ENCODE measurements at regions not wholly inside any gene's neighbourhood (a gene's known extent, or its start where the extent isn't known, plus 50 kb on each side); places are given as distances from the start of the nearest gene placed in this dataset.

DNA sequence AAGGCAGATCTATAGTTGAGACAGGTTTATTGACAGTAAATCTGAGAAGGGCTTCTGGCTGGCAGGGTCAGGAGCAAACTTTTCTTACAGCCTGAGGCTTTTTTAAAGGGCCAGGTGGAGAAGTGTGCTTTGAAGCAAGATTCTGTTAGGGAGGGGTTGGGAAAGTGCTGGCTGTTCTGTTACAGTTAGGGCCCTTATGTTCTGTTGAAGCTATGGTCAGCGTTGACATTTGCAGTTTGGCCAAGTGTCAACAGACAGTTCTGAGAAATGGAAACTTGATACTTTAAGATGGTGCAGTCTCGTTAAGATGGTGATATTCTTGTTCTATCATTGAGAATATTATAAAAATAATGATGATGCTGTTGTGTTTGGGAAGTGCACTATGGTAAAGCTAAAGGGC is 154.2 kb downstream of the RDH14 start:
- H3K4me1 ChIP-seq, result no peaks in the 10 kb centered on the region
- H3K27ac ChIP-seq, result no peak overlapping the region
- TF ChIP-seq, protein P1, sequence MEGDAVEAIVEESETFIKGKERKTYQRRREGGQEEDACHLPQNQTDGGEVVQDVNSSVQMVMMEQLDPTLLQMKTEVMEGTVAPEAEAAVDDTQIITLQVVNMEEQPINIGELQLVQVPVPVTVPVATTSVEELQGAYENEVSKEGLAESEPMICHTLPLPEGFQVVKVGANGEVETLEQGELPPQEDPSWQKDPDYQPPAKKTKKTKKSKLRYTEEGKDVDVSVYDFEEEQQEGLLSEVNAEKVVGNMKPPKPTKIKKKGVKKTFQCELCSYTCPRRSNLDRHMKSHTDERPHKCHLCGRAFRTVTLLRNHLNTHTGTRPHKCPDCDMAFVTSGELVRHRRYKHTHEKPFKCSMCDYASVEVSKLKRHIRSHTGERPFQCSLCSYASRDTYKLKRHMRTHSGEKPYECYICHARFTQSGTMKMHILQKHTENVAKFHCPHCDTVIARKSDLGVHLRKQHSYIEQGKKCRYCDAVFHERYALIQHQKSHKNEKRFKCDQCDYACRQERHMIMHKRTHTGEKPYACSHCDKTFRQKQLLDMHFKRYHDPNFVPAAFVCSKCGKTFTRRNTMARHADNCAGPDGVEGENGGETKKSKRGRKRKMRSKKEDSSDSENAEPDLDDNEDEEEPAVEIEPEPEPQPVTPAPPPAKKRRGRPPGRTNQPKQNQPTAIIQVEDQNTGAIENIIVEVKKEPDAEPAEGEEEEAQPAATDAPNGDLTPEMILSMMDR (IDR thresholded peaks at IDR 0.05), result no peak
- H3K27me3 ChIP-seq, result no peaks in the 10 kb centered on the region
- no peaks in the 10 kb centered on the region for H3K9me3 ChIP-seq
- intact Hi-C loops (cut with DNase I), result no loop called here
- no peaks in the 10 kb centered on the region for H3K36me3 ChIP-seq
- no peak overlapping the region for H3K4me3 ChIP-seq
- no peak for DNase-seq (ENCODE audit: low spot score in 2 of 2)

DNA sequence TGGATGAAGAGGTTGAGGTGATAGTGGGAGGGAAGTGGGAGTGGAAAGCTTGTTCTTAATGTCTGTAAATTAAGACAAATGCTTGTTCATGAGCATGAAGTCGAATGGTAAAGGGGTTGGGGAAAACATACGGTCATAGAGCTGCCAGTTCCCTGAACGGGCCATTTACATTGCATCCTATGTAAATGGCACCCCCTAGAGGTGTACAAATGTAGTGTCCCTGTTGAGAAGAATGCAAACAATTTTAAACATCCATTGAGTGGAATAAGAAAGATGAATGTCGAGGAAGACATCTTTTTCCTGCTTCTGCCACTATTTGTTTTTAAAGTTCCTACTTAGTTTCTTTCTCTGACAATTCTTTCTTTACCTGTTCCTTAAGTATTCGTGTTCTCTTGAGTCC is 155.7 kb downstream of the RDH14 start:
- intact Hi-C loops (cut with DNase I), result no loop called here
- TF ChIP-seq, protein P1 (IDR thresholded peaks at IDR 0.05), result no peak
- no peaks in the 10 kb centered on the region for H3K9me3 ChIP-seq
- H3K27me3 ChIP-seq, result no peaks in the 10 kb centered on the region
- H3K4me1 ChIP-seq, result no peaks in the 10 kb centered on the region
- DNase-seq (ENCODE audit: low spot score in 2 of 2), result no peak
- H3K27ac ChIP-seq, result no peak overlapping the region
- no peaks in the 10 kb centered on the region for H3K36me3 ChIP-seq
- H3K4me3 ChIP-seq, result no peak overlapping the region

DNA sequence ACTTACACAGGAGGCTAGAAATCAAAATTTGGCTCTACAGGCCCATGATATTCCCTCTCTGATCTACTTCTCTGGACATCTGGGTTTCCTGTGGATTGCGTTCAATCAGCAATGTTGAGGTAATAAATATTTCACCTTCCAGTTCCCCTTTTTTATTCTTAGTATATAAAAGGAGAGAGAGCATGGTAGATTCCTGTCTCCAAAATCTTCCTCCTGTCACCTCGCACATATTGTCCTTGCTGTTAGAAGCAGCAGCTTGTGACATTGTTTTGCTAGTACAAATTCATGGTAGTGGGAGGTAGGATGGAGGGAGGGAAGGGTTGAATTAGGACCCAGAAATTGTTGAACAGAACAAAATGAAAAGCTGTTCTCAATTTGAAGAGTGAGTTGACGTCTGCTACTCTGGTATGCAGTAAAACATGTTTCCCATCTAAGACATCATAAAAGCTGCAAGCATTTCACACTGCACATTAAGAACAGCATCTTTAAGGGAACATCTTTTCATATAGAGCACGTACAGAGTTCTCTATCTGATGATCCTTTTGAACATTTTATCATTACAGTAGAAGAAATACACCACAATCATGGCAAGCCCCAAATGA is 156.4 kb downstream of the RDH14 start:
- Histone ChIP-seq H3K9me3 (no peaks in the 10 kb centered on the region), H3K27me3 (no peaks in the 10 kb centered on the region), H3K4me3 (no peak overlapping the region), H3K36me3 (no peaks in the 10 kb centered on the region), H3K27ac (no peak overlapping the region), H3K4me1 (no peaks in the 10 kb centered on the region)
- intact Hi-C loops (cut with DNase I), result no loop called here
- TF ChIP-seq, protein P1 (IDR thresholded peaks at IDR 0.05), result no peak
- no peak for DNase-seq (ENCODE audit: low spot score in 2 of 2)

DNA sequence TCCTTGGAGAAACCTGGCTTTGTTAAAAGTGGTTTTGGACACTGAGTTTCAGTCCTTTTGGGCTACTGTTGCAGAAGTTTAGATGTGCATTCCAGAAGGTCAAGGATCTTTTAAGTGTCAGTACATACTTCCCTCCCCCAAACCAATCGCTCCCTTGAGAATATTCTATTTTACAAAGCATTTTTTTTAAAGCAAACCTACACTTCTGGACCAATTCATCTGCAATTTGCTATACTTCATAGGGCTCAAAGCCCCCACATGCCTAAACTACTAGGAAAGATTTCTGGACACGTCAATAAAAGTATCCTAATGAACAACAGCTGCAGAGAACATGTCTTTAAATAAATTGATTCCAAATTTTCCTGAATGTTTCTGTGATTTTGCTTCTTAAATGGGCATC is 157.6 kb downstream of the RDH14 start:
- no peak for DNase-seq (ENCODE audit: low spot score in 2 of 2)
- Histone ChIP-seq H3K27me3 (no peaks in the 10 kb centered on the region), H3K4me1 (no peaks in the 10 kb centered on the region), H3K4me3 (no peak overlapping the region), H3K27ac (no peak overlapping the region), H3K9me3 (no peaks in the 10 kb centered on the region), H3K36me3 (no peaks in the 10 kb centered on the region)
- intact Hi-C loops (cut with DNase I), result no loop called here
- TF ChIP-seq, protein P1 (IDR thresholded peaks at IDR 0.05), result no peak

DNA sequence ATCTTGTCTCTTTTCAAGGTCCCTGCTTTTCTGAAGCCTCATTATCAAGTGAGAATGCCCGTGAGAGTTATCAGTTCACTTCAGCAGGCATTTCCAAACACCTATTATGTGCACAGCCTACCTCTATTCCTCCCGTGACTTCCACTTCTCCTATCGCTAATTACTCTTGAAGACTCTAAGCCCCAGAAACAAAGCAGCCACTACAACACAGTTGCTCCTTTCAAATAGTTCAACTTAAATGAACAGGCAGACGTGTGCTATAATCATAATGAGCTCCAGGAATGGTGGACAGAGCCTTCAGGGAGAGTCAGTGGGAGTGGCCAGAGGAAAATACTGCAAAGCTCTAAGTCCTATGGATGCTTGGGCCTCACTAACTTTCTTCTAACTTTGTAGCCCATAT is 159.0 kb downstream of the RDH14 start:
- Histone ChIP-seq H3K4me1 (no peaks in the 10 kb centered on the region), H3K27ac (no peak overlapping the region), H3K36me3 (no peaks in the 10 kb centered on the region), H3K4me3 (no peak overlapping the region), H3K27me3 (no peaks in the 10 kb centered on the region), H3K9me3 (no peaks in the 10 kb centered on the region)
- TF ChIP-seq, protein P1 (IDR thresholded peaks at IDR 0.05), result no peak
- DNase-seq (ENCODE audit: low spot score in 2 of 2), result no peak
- intact Hi-C loops (cut with DNase I), result no loop called here

DNA sequence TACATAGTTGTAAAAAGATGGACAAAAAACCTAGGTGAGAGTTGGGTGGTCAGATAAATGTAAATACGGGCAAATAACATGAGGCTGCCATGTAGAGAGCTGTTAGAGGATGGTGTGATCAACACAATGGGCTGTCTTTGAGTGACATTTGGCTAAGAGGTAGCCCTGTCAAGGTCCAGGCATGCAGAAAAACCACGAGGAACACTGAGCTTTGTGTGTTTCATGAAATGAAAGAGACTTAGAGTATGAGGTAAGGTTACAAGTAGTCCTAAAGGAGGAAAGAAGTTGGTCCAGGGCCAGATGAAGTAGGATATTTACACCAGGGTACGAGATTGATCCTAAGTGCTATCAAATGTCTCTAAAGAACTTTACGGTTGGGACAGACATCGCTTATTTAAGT is 160.9 kb downstream of the RDH14 start:
- TF ChIP-seq, protein P1 (IDR thresholded peaks at IDR 0.05), result no peak
- Histone ChIP-seq H3K27me3 (no peaks in the 10 kb centered on the region), H3K4me3 (no peak overlapping the region), H3K27ac (no peak overlapping the region), H3K9me3 (no peaks in the 10 kb centered on the region), H3K4me1 (no peaks in the 10 kb centered on the region), H3K36me3 (no peaks in the 10 kb centered on the region)
- no peak for DNase-seq (ENCODE audit: low spot score in 2 of 2)
- intact Hi-C loops (cut with DNase I), result no loop called here
